ENCODE measurements at regions not wholly inside any gene's neighbourhood (a gene's known extent, or its start where the extent isn't known, plus 50 kb on each side); places are given as distances from the start of the nearest gene placed in this dataset.
"Not testable (repeated sequence)": the region's sequence is repeated elsewhere in the genome, so short reads cannot be mapped to it uniquely, and the experiment has no call there.

- Mint-ChIP-seq H3K27me3 (no peaks in the 10 kb centered on the region), H3K4me1 (no peaks in the 10 kb centered on the region), H3K27ac (no peak overlapping the region), H3K36me3 (ENCODE audit: low read depth) (no peaks in the 10 kb centered on the region), H3K9me3 (peaks cover 6% of the 10 kb centered on the region), H3K4me3 (no peak overlapping the region)
- no peak for TF ChIP-seq CTCF (IDR thresholded peaks at IDR 0.05)
- intact Hi-C loops (cut with micrococcal nuclease): no loop called here
- DNase-seq (no peak), ATAC-seq (ENCODE audit: low read depth) (no peak)
- ChIA-PET CTCF (no interaction called here), POLR2A (no interaction called here)
Observed at GRCh38 chr2:35820391-35820790, 535.2 kb upstream of the CRIM1 start.

- ATAC-seq (ENCODE audit: low read depth) (no peak), DNase-seq (no peak)
- ChIA-PET POLR2A (no interaction called here), CTCF (no interaction called here)
- intact Hi-C loops (cut with micrococcal nuclease): no loop called here
- H3K4me1 Mint-ChIP-seq: no peaks in the 10 kb centered on the region
- H3K27me3 Mint-ChIP-seq: no peaks in the 10 kb centered on the region
- TF ChIP-seq CTCF (IDR thresholded peaks at IDR 0.05): no peak
- H3K4me3 Mint-ChIP-seq: no peak overlapping the region
- H3K27ac Mint-ChIP-seq: no peak overlapping the region
- H3K9me3 Mint-ChIP-seq: peaks cover 8% of the 10 kb centered on the region
- H3K36me3 Mint-ChIP-seq (ENCODE audit: low read depth): no peaks in the 10 kb centered on the region
Observed at GRCh38 chr2:35819033-35819432, 536.5 kb upstream of the CRIM1 start.

GRCh38 chr2:35818359-35818758 lies 537.2 kb upstream of the CRIM1 start:
- H3K9me3 Mint-ChIP-seq; intact Hi-C loops (cut with micrococcal nuclease); H3K27ac Mint-ChIP-seq; H3K36me3 Mint-ChIP-seq (ENCODE audit: low read depth); DNase-seq; ATAC-seq (ENCODE audit: low read depth); H3K27me3 Mint-ChIP-seq; CTCF ChIA-PET; H3K4me1 Mint-ChIP-seq; POLR2A ChIA-PET; H3K4me3 Mint-ChIP-seq: not testable (repeated sequence)

GRCh38 chr2:35814597-35814996 lies 541.0 kb upstream of the CRIM1 start:
- H3K27me3 Mint-ChIP-seq; H3K9me3 Mint-ChIP-seq; intact Hi-C loops (cut with micrococcal nuclease); H3K4me3 Mint-ChIP-seq; POLR2A ChIA-PET; DNase-seq; ATAC-seq (ENCODE audit: low read depth); CTCF ChIA-PET; H3K27ac Mint-ChIP-seq; H3K36me3 Mint-ChIP-seq (ENCODE audit: low read depth); H3K4me1 Mint-ChIP-seq: not testable (repeated sequence)

- H3K4me3 Mint-ChIP-seq: no peak overlapping the region
- intact Hi-C loops (cut with micrococcal nuclease): no loop called here
- no peak overlapping the region for H3K27ac Mint-ChIP-seq
- H3K4me1 Mint-ChIP-seq: no peaks in the 10 kb centered on the region
- H3K27me3 Mint-ChIP-seq: no peaks in the 10 kb centered on the region
- H3K36me3 Mint-ChIP-seq (ENCODE audit: low read depth): no peaks in the 10 kb centered on the region
- peaks cover 14% of the 10 kb centered on the region for H3K9me3 Mint-ChIP-seq
- no peak for TF ChIP-seq CTCF (IDR thresholded peaks at IDR 0.05)
- no peak for DNase-seq
- POLR2A ChIA-PET: no interaction called here
- ATAC-seq (ENCODE audit: low read depth): no peak
- CTCF ChIA-PET: no interaction called here
Observed at GRCh38 chr2:35803126-35803525, 552.5 kb upstream of the CRIM1 start.

GRCh38 chr2:35794796-35795450 lies 560.7 kb upstream of the CRIM1 start:
- Mint-ChIP-seq H3K27ac (no peak overlapping the region), H3K9me3 (peaks cover 6% of the 10 kb centered on the region), H3K4me3 (no peak overlapping the region), H3K27me3 (no peaks in the 10 kb centered on the region), H3K36me3 (ENCODE audit: low read depth) (no peaks in the 10 kb centered on the region), H3K4me1 (no peaks in the 10 kb centered on the region)
- DNase-seq (no peak), ATAC-seq (ENCODE audit: low read depth) (no peak)
- CTCF ChIA-PET: no interaction called here
- intact Hi-C loops (cut with micrococcal nuclease): no loop called here
- TF ChIP-seq CTCF (IDR thresholded peaks at IDR 0.05): no peak
- POLR2A ChIA-PET: no interaction called here

Measured in activated B cell treated with CpG ODN at 0.5 μM for 24 hours (primary cell).